Loucy (cell line): ENCODE measurements at regions not wholly inside any gene's neighbourhood (a gene's known extent, or its start where the extent isn't known, plus 50 kb on each side); places are given as distances from the start of the nearest gene placed in this dataset.

ENCODE experiments used
- H2AFZ ChIP-seq: fragments of 200-600 bp; sonication (generic); 2 replicates; pipeline ENCODE4 v1.6.0; 2016; ENCODE audit warnings: antibody characterized with exemption, mild to moderate bottlenecking, low read length, moderate library complexity
- H3F3A ChIP-seq: fragments of 200-600 bp; 2 replicates; pipeline ENCODE4 v1.6.0; 2016; ENCODE audit warnings: antibody characterized with exemption, low read depth, mild to moderate bottlenecking
- H3K27me3 ChIP-seq: fragments of 200-600 bp; sonication (generic); 2 replicates; pipeline ENCODE4 v1.6.1; 2014; ENCODE audit warnings: low read length, mild to moderate bottlenecking; ENCODE audit not compliant: insufficient read depth, poor library complexity, severe bottlenecking
- H3K36me3 ChIP-seq: fragments of 200-600 bp; sonication (generic); 2 replicates; pipeline ENCODE4 v1.6.1; 2016; ENCODE audit warnings: low read length; ENCODE audit not compliant: insufficient read depth
- H3K4me1 ChIP-seq: fragments of 200-600 bp; sonication (generic); 2 replicates; pipeline ENCODE4 v1.5.1; 2014; ENCODE audit warnings: low read length, mild to moderate bottlenecking; ENCODE audit not compliant: insufficient read depth, poor library complexity, severe bottlenecking
- H3K4me2 ChIP-seq: fragments of 200-600 bp; sonication (generic); 2 replicates; pipeline ENCODE4 v1.6.0; 2014; ENCODE audit warnings: antibody characterized with exemption, low read length, low read depth, mild to moderate bottlenecking; ENCODE audit not compliant: poor library complexity, severe bottlenecking
- H3K4me3 ChIP-seq: fragments of 200-600 bp; sonication (generic); 2 replicates; pipeline ENCODE4 v1.5.1; 2014; ENCODE audit warnings: low read length, mild to moderate bottlenecking, mixed read lengths; ENCODE audit not compliant: poor library complexity, severe bottlenecking
- H3K79me2 ChIP-seq: fragments of 200-600 bp; sonication (generic); 2 replicates; pipeline ENCODE4 v1.6.1; 2014; ENCODE audit warnings: low read length; ENCODE audit not compliant: insufficient read depth
- H3K9ac ChIP-seq: fragments of 200-600 bp; sonication (generic); 2 replicates; pipeline ENCODE4 v1.6.0; 2014; ENCODE audit warnings: mild to moderate bottlenecking, low read depth, low read length, moderate library complexity; ENCODE audit not compliant: poor library complexity, severe bottlenecking
- H3K9me2 ChIP-seq: fragments of 200-600 bp; sonication (generic); replicated peaks from 2 replicates; pipeline ENCODE4 v1.6.1; 2016; ENCODE audit warnings: low read depth, low read length, mixed read lengths
- H3K9me3 ChIP-seq: fragments of 200-600 bp; sonication (generic); 2 replicates; pipeline ENCODE4 v1.6.1; 2014; ENCODE audit warnings: mild to moderate bottlenecking, antibody characterized with exemption, low read length, low read depth; ENCODE audit not compliant: insufficient read depth
- H4K20me1 ChIP-seq: fragments of 200-600 bp; sonication (generic); 2 replicates; pipeline ENCODE4 v1.6.0; 2014; ENCODE audit warnings: antibody characterized with exemption, low read length, mild to moderate bottlenecking; ENCODE audit not compliant: insufficient read depth, poor library complexity, severe bottlenecking
- EZH2phosphoT487 ChIP-seq: fragments of 200-600 bp; IDR thresholded peaks from 2 replicates; pipeline ENCODE4 v1.6.1; 2018; ENCODE audit warnings: antibody characterized with exemption, mild to moderate bottlenecking, moderate library complexity, borderline replicate concordance
- TF ChIP-seq, protein P1 (sequence below): fragments of 200-600 bp; sonication (generic); conservative IDR thresholded peaks from 2 replicates; pipeline ENCODE4 v1.5.1; 2014; ENCODE audit warnings: mild to moderate bottlenecking, antibody characterized with exemption, low read length

DNA sequence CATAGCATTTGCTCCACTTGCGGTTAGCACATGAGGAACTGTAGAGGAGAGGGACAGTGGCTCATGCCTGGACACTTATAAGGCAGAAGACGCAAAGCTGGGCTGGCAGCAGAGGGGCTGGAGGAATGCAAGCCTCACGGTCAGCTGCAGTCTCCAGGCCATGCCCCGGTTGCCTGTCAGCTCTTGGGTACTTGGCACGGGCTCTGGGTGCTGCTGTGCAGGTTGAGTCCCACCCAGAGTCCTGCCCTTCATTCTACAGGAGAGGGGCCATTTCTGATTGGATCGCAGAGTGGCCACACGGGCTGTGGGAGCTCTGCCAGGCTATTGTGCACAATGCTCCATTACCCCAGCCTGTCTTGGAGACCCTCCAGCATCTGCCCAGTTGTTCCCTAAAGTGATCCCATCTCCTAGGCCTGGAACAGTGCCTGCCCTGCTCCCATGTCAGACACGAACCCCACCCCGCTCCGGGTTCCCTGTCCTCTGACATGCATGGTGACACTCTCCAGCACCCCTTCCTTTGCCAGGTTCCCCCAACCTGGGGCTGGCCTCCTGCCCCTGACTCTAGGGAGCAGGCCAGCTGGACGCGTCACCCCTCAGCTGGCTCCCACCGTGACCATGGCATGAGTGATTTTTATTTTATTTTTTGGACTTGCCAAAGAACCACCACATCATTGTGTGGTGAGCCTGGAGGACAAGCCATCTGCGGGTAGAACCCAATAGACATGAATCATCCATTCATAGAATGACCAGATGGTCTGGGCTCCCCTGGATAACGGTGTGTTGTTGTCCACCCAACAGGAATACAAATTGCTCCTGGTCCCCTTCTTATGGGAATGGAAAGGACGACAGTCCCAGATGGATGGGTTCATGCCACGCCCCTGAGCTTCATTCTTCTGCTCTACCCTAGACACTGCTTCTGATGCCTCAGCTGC lies 51.0 kb upstream of the KLF13 start:
- Histone ChIP-seq H3K36me3 (no peaks in the 10 kb centered on the region), H3K9ac (no peak overlapping the region), H3K9me2 (no peaks in the 10 kb centered on the region), H3K4me3 (no peak overlapping the region), H3K79me2 (no peaks in the 10 kb centered on the region), H3K4me2 (no peak overlapping the region), H3K9me3 (no peaks in the 10 kb centered on the region), H3K4me1 (peaks cover 5% of the 10 kb centered on the region), H2AFZ (no peak overlapping the region), H4K20me1 (no peaks in the 10 kb centered on the region), H3K27me3 (no peaks in the 10 kb centered on the region), H3F3A (no peaks in the 10 kb centered on the region)
- TF ChIP-seq, protein P1, sequence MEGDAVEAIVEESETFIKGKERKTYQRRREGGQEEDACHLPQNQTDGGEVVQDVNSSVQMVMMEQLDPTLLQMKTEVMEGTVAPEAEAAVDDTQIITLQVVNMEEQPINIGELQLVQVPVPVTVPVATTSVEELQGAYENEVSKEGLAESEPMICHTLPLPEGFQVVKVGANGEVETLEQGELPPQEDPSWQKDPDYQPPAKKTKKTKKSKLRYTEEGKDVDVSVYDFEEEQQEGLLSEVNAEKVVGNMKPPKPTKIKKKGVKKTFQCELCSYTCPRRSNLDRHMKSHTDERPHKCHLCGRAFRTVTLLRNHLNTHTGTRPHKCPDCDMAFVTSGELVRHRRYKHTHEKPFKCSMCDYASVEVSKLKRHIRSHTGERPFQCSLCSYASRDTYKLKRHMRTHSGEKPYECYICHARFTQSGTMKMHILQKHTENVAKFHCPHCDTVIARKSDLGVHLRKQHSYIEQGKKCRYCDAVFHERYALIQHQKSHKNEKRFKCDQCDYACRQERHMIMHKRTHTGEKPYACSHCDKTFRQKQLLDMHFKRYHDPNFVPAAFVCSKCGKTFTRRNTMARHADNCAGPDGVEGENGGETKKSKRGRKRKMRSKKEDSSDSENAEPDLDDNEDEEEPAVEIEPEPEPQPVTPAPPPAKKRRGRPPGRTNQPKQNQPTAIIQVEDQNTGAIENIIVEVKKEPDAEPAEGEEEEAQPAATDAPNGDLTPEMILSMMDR = no peak
- no peak for TF ChIP-seq EZH2phosphoT487

DNA sequence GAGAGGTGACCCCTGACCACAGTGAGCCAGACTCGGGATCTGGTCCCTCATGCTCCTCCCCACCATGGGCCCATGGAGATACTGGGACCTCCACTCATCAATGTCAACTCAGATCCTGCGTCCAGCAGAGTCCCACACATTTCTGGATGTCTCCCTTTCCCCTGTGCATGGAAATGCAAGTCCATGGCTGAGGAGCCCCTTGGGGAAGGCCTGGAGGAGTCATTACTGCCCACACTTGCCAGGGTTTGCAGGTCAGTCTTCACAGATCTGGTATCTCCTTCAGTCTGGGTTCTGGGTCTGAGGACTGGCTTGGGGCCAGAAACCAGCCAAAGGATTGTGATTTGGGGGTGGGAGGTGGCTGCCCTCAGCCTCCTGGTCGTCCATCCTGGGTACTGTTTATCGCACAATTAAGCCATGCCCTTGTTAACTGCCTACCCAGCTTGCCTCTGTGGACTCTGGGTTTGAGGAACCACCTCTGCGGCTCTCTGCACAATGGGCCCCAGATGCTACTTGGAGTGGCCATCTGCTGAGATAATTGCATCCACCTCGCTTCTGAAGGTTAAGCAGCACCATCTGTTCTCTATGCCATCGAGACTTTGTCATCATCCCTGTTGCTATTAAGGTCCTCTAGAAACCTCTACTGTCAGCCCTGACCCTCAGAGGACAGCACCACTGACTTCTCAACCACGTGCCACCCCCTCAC lies 49.9 kb upstream of the KLF13 start:
- TF ChIP-seq, protein P1 = no peak
- no peak for TF ChIP-seq EZH2phosphoT487
- peaks cover 5% of the 10 kb centered on the region for H3K4me1 ChIP-seq
- H3F3A ChIP-seq = no peaks in the 10 kb centered on the region
- H3K27me3 ChIP-seq = no peaks in the 10 kb centered on the region
- H2AFZ ChIP-seq = no peak overlapping the region
- H3K9me2 ChIP-seq = no peaks in the 10 kb centered on the region
- no peak overlapping the region for H3K4me3 ChIP-seq
- no peak overlapping the region for H3K4me2 ChIP-seq
- no peaks in the 10 kb centered on the region for H3K36me3 ChIP-seq
- H3K79me2 ChIP-seq = no peaks in the 10 kb centered on the region
- no peak overlapping the region for H3K9ac ChIP-seq
- H4K20me1 ChIP-seq = no peaks in the 10 kb centered on the region
- no peaks in the 10 kb centered on the region for H3K9me3 ChIP-seq
